Activated CD4-positive, alpha-beta T cell treated with anti-CD3 and anti-CD28 coated beads, Interleukin-2, amount 50 U/mL, for 16 hours (primary cell): ENCODE measurements at regions not wholly inside any gene's neighbourhood (a gene's known extent, or its start where the extent isn't known, plus 50 kb on each side); places are given as distances from the start of the nearest gene placed in this dataset.
A peak's percentile ranks its signal among the peaks of the same experiment; 100 is the strongest.

ENCODE experiments used
- DNase-seq: peaks from one replicate; pipeline ENCODE4 v3.0.0-alpha.2; 2020

GRCh38 chr15:52626671-52627369, 52.4 kb downstream of the ATOSA start:
- peak; percentile 48 for DNase-seq

GRCh38 chr15:52624262-52624661, 54.9 kb downstream of the ATOSA start:
- no peak for DNase-seq

- no peak for DNase-seq
These were observed 54.0 kb upstream of the ARPP19 start for GRCh38 chr15:52622791-52623190.

- no peak for DNase-seq
These were observed 51.7 kb upstream of the ARPP19 start for GRCh38 chr15:52620496-52620895.
